ENCODE measurements at regions not wholly inside any gene's neighbourhood (a gene's known extent, or its start where the extent isn't known, plus 50 kb on each side); places are given as distances from the start of the nearest gene placed in this dataset.

DNA sequence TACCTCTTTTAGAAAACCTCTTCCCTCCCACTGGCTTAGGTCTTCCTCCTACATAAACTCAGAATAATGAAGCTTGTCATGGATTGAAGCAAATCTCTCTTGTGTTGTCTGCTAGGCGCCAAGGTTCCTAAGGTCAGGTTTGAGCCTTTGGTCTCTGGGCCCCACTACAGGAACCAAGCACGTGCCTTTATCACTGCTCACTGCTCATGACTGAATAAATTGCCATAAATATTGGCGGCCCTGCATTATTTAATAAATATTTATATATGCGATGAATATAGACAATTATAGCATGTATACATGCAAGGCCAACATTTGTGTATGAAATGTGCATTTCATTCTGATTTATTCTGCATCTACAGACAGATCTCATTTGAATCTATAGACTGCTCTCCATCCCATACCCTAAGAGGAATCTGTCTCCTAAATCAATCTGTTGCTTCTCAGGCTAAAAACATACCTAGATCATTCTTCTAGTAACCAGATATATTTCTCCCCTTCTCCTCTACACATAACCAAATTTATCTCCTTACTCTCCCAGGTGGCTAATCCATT lies 1717.6 kb upstream of the TENM3 start:
- no peak for DNase-seq
- no peak overlapping the region for H4K5ac ChIP-seq (ENCODE audit: low read depth, low read length)
- no peak overlapping the region for H2BK20ac ChIP-seq (ENCODE audit: low read depth, low read length)
- no peaks in the 10 kb centered on the region for H3K9me1 ChIP-seq (ENCODE audit: insufficient read depth, low read length)
- H4K8ac ChIP-seq (ENCODE audit: low read depth in 2 of 2, low read length in 2 of 2), result no peak overlapping the region
- no peak overlapping the region for H3K27ac ChIP-seq (ENCODE audit: insufficient read depth, low read length)
- H3K79me1 ChIP-seq (ENCODE audit: low read depth in 1 of 2, low read length in 2 of 2), result no peaks in the 10 kb centered on the region
- H4K20me1 ChIP-seq (ENCODE audit: insufficient read depth, low read length), result no peaks in the 10 kb centered on the region
- no peak overlapping the region for H3K4me2 ChIP-seq (ENCODE audit: low read depth, low read length)
- WGBS, 2 experiments (ENCODE audit: extremely low coverage in 2 of 2, insufficient read length in 1 of 2), result no CpG with 5 or more reads among the region's 4 CpGs
- H2BK120ac ChIP-seq (ENCODE audit: low read depth, low read length), result no peak overlapping the region
- no peak overlapping the region for H2BK15ac ChIP-seq (ENCODE audit: low read depth, low read length)
- dilution Hi-C loops (cut with HindIII; ENCODE audit: low sequenced_read_pairs, unreplicated experiment), result no loop called here
- no peak overlapping the region for H3K23ac ChIP-seq (ENCODE audit: low read depth, low read length)
- no peak overlapping the region for H3K14ac ChIP-seq (replicated peaks; ENCODE audit: low read depth, low read length)
- H3K9me3 ChIP-seq (ENCODE audit: control insufficient read depth, insufficient read depth, low read length), result no peaks in the 10 kb centered on the region
- no peak overlapping the region for H3K4me3 ChIP-seq (ENCODE audit: insufficient read depth, low read depth, low read length)
- H3K4me1 ChIP-seq (ENCODE audit: control insufficient read depth, insufficient read depth, low read length), result no peaks in the 10 kb centered on the region
- intact Hi-C loops (cut with micrococcal nuclease), result no loop called here
- H3K56ac ChIP-seq (ENCODE audit: extremely low read depth, insufficient read depth, low read length), result no peak overlapping the region
- no peak overlapping the region for H2AK9ac ChIP-seq (replicated peaks; ENCODE audit: low read depth, low read length, poor library complexity)
- no peak overlapping the region for H3K9ac ChIP-seq (ENCODE audit: low read depth, low read length)
- ATAC-seq (ENCODE audit: low read depth), result no peak
- no peaks in the 10 kb centered on the region for H3K36me3 ChIP-seq (ENCODE audit: control insufficient read depth, insufficient read depth, low read length)
- ChIA-PET POLR2A (ENCODE audit: unreplicated experiment) (no interaction called here), CTCF (no interaction called here)
- H3K18ac ChIP-seq (ENCODE audit: low read depth, low read length), result no peak overlapping the region
- in situ Hi-C loops (cut with MboI; ENCODE audit: low sequenced_read_pairs), result no loop called here
- H3K4ac ChIP-seq (ENCODE audit: low read depth, low read length), result no peak overlapping the region
- H2AFZ ChIP-seq (replicated peaks; ENCODE audit: low read length, poor library complexity), result no peak overlapping the region
- no TSS peak for BruUV-seq (replicated peaks)
- no peak overlapping the region for H2AK5ac ChIP-seq (ENCODE audit: low read depth, low read length)
- H3K27me3 ChIP-seq (ENCODE audit: control insufficient read depth, insufficient read depth, low read length), result no peaks in the 10 kb centered on the region
- H4K91ac ChIP-seq (ENCODE audit: insufficient read depth, low read depth, low read length), result no peak overlapping the region
- TF ChIP-seq CEBPB (IDR thresholded peaks at IDR 0.05; ENCODE audit: low read depth, low read length) (no peak), RFX5 (IDR thresholded peaks at IDR 0.05; ENCODE audit: low read depth, low read length) (no peak), POLR2A (IDR thresholded peaks at IDR 0.05; ENCODE audit: low read depth, low read length) (no peak)
- no peak overlapping the region for H2BK5ac ChIP-seq (ENCODE audit: low read depth, low read length, poor library complexity, severe bottlenecking)

Measured in IMR-90 (cell line).